ENCODE measurements at regions not wholly inside any gene's neighbourhood (a gene's known extent, or its start where the extent isn't known, plus 50 kb on each side); places are given as distances from the start of the nearest gene placed in this dataset.

DNA sequence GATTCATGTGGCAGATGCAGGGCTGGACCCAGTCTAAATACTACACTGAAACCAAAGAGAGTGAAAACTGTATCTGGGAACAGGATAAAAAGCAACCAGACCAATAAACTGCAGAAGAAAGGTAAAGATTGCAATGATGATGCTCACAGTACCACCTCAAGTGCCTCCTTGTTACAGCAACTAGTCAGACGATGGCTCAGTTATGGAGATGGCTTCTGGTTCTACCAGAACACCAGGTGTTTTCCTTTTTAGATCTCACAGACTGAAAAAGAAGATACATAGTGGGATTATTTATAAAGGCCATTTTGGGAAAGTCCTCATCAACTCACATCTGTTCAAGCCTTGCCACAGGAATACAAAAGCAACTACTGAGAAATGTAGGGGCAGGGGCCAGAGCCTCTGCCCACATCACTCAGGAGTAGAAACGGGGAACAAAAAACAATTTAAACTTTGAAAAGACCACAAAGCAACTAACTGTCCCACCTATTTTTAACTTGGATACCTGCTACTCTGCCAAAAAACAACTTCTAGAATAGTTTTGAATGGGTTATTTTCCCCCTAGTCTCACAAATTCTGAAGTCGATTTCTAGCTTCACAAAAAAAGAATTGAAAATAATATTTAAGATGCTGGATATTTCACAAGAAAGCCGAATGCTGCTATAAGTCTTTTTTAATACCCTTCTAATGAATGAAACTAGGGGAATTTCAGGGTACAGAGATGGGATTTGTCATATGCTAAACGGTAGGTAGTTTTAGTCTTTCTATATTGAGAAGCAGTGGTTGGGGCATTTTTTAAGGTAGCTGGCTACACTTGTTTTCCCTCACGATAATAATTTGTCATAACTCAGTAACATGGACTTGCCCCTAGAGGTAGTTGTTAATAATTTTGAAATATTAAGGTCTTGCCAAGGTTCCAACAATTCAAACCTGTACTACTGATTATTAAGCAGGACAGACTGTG, 197.2 kb upstream of the TMPO start:
- 75% methylated on average over 4 of the region's 6 CpGs for WGBS (ENCODE audit: insufficient coverage)
- Histone ChIP-seq H3K9me3 (ENCODE audit: control insufficient read depth, insufficient read depth, low read length) (no peaks in the 10 kb centered on the region), H3K4me1 (ENCODE audit: control insufficient read depth, insufficient read depth, low read length) (no peaks in the 10 kb centered on the region), H3K4me3 (ENCODE audit: low read length) (no peak overlapping the region), H3K36me3 (ENCODE audit: control insufficient read depth, insufficient read depth, low read length) (no peaks in the 10 kb centered on the region), H3K27me3 (ENCODE audit: control insufficient read depth, insufficient read depth, low read length) (no peaks in the 10 kb centered on the region), H3K27ac (ENCODE audit: low read length) (no peak overlapping the region)
- peaks cover 0 to 3% of the 10 kb centered on the region in 2 donors for H3K27me3 Mint-ChIP-seq (ENCODE audit: low read depth in 2 of 2)
- DNase-seq (no peak), ATAC-seq (no peak)
- H3K9me3 Mint-ChIP-seq, result no peaks in the 10 kb centered on the region
- no peaks in the 10 kb centered on the region for H3K4me1 Mint-ChIP-seq
- intact Hi-C loops (cut with micrococcal nuclease), result no loop called here
- H3K27ac Mint-ChIP-seq, result no peak overlapping the region
- TF ChIP-seq CTCF (IDR thresholded peaks at IDR 0.05), result no peak
- no peaks in the 10 kb centered on the region for H3K36me3 Mint-ChIP-seq
- H3K4me3 Mint-ChIP-seq, result no peak overlapping the region

GRCh38 chr12:98319716-98320425, 195.5 kb upstream of the TMPO start:
- ATAC-seq, result no peak
- Histone ChIP-seq H3K27ac (ENCODE audit: low read length) (no peak overlapping the region), H3K9me3 (ENCODE audit: control insufficient read depth, insufficient read depth, low read length) (no peaks in the 10 kb centered on the region), H3K36me3 (ENCODE audit: control insufficient read depth, insufficient read depth, low read length) (no peaks in the 10 kb centered on the region), H3K4me1 (ENCODE audit: control insufficient read depth, insufficient read depth, low read length) (no peaks in the 10 kb centered on the region), H3K27me3 (ENCODE audit: control insufficient read depth, insufficient read depth, low read length) (no peaks in the 10 kb centered on the region), H3K4me3 (ENCODE audit: low read length) (no peak overlapping the region)
- H3K9me3 Mint-ChIP-seq, result no peaks in the 10 kb centered on the region
- TF ChIP-seq CTCF (IDR thresholded peaks at IDR 0.05), result no peak
- H3K27ac Mint-ChIP-seq, result no peak overlapping the region
- H3K4me1 Mint-ChIP-seq, result no peaks in the 10 kb centered on the region
- H3K36me3 Mint-ChIP-seq, result no peaks in the 10 kb centered on the region
- no peak for DNase-seq
- H3K4me3 Mint-ChIP-seq, result no peak overlapping the region
- WGBS (ENCODE audit: insufficient coverage), result no CpG with 5 or more reads among the region's 1 CpG
- intact Hi-C loops (cut with micrococcal nuclease), result no loop called here
- peaks cover under 1 to 10% of the 10 kb centered on the region in 2 donors for H3K27me3 Mint-ChIP-seq (ENCODE audit: low read depth in 2 of 2)

DNA sequence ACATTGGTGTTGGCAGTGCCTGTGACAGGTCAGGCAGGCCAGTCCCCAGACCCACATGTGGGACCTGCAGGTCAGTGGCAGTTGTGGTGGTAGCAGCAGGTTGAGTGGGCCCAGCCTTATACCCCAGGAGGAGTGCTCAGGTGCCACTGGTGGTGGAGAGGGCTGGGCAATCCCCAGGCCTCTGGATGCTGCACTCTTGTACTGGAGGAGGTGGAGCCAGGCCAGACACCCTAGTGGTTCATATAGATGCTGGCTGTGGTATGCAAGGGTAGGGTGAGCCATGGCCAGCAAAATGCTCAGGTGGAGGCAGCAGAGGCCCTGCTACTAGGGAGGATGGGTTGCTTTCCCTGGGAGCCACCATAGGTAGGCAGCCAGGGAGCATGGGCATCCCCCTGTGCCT, 190.4 kb upstream of the TMPO start:
- Mint-ChIP-seq H3K9me3 (no peaks in the 10 kb centered on the region), H3K27ac (no peak overlapping the region), H3K4me3 (no peak overlapping the region), H3K36me3 (no peaks in the 10 kb centered on the region), H3K4me1 (no peaks in the 10 kb centered on the region), H3K27me3 (ENCODE audit: low read depth in 2 of 2) (peaks cover 2 to 10% of the 10 kb centered on the region in 2 donors)
- DNase-seq (no peak), ATAC-seq (no peak)
- Histone ChIP-seq H3K4me3 (ENCODE audit: low read length) (no peak overlapping the region), H3K27ac (ENCODE audit: low read length) (no peak overlapping the region), H3K36me3 (ENCODE audit: control insufficient read depth, insufficient read depth, low read length) (no peaks in the 10 kb centered on the region), H3K4me1 (ENCODE audit: control insufficient read depth, insufficient read depth, low read length) (no peaks in the 10 kb centered on the region), H3K9me3 (ENCODE audit: control insufficient read depth, insufficient read depth, low read length) (no peaks in the 10 kb centered on the region), H3K27me3 (ENCODE audit: control insufficient read depth, insufficient read depth, low read length) (no peaks in the 10 kb centered on the region)
- no peak for TF ChIP-seq CTCF (IDR thresholded peaks at IDR 0.05)
- intact Hi-C loops (cut with micrococcal nuclease), result no loop called here
